Fibroblast of lung (primary cell): ENCODE measurements at regions not wholly inside any gene's neighbourhood (a gene's known extent, or its start where the extent isn't known, plus 50 kb on each side); places are given as distances from the start of the nearest gene placed in this dataset.

Source experiments
- EZH2 ChIP-seq: IDR thresholded peaks from 2 replicates; pipeline ENCODE4 v1.5.1; 2012; ENCODE audit warnings: low read length, control low read depth, mild to moderate bottlenecking; ENCODE audit errors: missing control alignments
- TF ChIP-seq, protein P1 (sequence below), 2 donors: IDR thresholded peaks in 1 of 2; conservative IDR thresholded peaks in 1 of 2; 1 replicate in 1 of 2; 2 replicates in 1 of 2; pipeline ENCODE4 v1.5.1; 2011 to 2012; ENCODE audit warnings: low read length in 2 of 2, control low read depth in 1 of 2, inconsistent platforms in 1 of 2, low read depth in 1 of 2, mild to moderate bottlenecking in 1 of 2

DNA sequence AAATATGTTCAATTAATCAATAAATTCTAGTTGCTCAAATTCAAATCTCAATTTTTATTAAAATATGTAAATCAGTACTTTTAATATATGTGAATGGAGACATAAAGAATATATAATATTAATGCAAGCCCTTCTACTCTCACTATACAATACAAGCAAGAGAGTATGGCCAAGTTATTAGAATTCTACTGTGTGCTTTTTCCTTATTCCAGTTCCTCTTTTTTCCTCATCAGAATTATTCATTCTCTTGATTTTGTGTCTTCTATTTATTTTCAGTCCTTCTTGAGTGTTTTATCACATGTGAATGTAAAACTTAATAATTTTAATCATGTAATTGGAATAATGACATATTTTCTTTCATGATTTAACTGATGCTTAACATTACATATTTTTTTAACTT is 276.8 kb downstream of the PCDH20 start:
- TF ChIP-seq, protein P1, sequence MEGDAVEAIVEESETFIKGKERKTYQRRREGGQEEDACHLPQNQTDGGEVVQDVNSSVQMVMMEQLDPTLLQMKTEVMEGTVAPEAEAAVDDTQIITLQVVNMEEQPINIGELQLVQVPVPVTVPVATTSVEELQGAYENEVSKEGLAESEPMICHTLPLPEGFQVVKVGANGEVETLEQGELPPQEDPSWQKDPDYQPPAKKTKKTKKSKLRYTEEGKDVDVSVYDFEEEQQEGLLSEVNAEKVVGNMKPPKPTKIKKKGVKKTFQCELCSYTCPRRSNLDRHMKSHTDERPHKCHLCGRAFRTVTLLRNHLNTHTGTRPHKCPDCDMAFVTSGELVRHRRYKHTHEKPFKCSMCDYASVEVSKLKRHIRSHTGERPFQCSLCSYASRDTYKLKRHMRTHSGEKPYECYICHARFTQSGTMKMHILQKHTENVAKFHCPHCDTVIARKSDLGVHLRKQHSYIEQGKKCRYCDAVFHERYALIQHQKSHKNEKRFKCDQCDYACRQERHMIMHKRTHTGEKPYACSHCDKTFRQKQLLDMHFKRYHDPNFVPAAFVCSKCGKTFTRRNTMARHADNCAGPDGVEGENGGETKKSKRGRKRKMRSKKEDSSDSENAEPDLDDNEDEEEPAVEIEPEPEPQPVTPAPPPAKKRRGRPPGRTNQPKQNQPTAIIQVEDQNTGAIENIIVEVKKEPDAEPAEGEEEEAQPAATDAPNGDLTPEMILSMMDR (conservative IDR thresholded peaks at IDR 0.05 in 1 of 2, IDR thresholded peaks at IDR 0.05 in 1 of 2; ENCODE audit: low read depth in 1 of 2, low read length in 2 of 2) = no peak
- no peak for TF ChIP-seq EZH2
